CD4-positive, alpha-beta T cell treated with Interleukin-17A for 4 hours (primary cell): ENCODE measurements at regions not wholly inside any gene's neighbourhood (a gene's known extent, or its start where the extent isn't known, plus 50 kb on each side); places are given as distances from the start of the nearest gene placed in this dataset.
"Not testable (repeated sequence)": the region's sequence is repeated elsewhere in the genome, so short reads cannot be mapped to it uniquely, and the experiment has no call there.

Experiments
- DNase-seq: peaks from one replicate; pipeline ENCODE4 v3.0.0-alpha.2; 2020; ENCODE audit warnings: mixed read lengths

- DNase-seq: no peak
Observed at GRCh38 chr3:102687851-102688555, 253.2 kb downstream of the ZPLD1 start.

GRCh38 chr3:102688556-102688930 is 253.7 kb downstream of the ZPLD1 start:
- DNase-seq: no peak

DNA sequence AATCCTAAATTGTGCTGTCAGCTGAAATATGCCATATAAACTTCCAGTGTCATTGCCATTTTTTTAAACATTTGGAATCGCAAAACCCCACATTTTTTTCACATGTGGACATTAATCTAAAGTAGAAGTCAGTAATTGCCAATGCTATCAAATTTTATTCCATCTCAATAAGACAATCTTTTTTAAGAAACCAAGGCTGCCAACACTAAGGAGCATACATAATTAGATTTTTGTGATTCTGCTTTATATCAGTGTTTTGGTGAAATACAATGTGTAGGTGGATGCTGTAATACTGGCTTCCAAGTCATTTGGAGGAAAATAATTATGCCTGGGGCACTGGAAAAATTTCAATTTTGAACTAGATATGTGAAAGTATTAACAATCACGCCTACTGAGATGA is 256.7 kb downstream of the ZPLD1 start:
- no peak for DNase-seq

- DNase-seq: no peak
Observed at GRCh38 chr3:102699104-102699818, 264.4 kb downstream of the ZPLD1 start.

DNA sequence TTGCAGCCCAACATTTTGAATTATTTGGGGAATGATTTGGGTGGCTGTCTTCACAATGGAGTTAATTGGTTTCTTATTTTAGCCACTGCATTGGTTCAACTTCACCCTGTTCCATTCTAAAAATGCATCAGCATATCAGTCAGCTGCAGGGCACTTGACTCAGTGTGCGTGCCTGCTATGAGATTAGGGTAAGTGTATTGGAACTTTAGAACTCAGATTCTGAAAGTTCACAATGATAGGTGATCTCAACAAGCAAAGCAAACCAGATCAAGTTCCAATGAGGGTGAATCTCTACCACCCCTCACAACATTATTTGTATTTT is 265.0 kb downstream of the ZPLD1 start:
- no peak for DNase-seq

GRCh38 chr3:102712896-102713295 is 278.1 kb downstream of the ZPLD1 start:
- DNase-seq: no peak

- no peak for DNase-seq
Observed at GRCh38 chr3:102714567-102714966, 279.8 kb downstream of the ZPLD1 start.

GRCh38 chr3:102715030-102715697 is 280.3 kb downstream of the ZPLD1 start:
- no peak for DNase-seq

- DNase-seq: no peak
Observed at GRCh38 chr3:102718651-102719050, 283.8 kb downstream of the ZPLD1 start.

DNA sequence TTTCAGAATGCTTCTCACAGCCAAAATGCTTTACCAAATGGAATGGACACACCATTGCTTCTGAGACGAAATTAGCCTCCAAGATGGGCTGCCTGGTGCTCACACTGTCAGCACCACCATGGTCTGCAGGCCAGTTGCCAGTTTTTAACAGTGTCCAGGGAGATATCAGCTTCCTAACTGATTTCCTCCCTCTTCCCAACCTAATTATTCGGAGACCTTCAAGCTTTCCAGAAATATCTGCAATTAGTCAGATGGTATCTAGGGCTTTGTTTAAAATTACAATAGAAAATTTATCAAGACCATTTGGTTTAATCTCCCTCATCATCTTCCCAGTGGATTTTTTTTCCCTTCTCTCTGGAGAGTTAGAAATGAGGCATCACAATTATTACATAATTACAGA is 287.5 kb downstream of the ZPLD1 start:
- no peak for DNase-seq

DNA sequence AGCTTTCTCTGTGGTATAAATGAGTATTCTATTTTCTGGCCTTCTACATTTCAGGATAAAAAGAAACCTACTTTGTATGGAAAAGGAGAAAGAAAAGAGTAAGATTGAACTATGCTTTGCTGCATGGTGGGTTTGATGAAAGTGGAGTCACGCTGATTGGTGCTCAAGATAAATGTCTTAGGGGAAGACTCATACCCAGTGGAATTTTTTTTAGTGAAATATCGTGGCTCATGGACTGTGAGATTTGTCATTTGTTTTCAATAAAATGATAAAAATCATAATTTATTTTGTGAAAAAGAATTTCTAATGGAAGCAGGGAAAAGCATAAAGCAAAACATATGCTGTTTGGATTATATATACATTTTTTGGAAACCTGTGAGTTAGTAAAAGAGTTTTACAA is 292.5 kb downstream of the ZPLD1 start:
- no peak for DNase-seq

- DNase-seq: not testable (repeated sequence)
Observed at GRCh38 chr3:102732581-102732980, 297.8 kb downstream of the ZPLD1 start.

- no peak for DNase-seq
Observed at GRCh38 chr3:102733791-102734563, 299.2 kb downstream of the ZPLD1 start.

GRCh38 chr3:102735311-102735710 is 300.5 kb downstream of the ZPLD1 start:
- DNase-seq: no peak

DNA sequence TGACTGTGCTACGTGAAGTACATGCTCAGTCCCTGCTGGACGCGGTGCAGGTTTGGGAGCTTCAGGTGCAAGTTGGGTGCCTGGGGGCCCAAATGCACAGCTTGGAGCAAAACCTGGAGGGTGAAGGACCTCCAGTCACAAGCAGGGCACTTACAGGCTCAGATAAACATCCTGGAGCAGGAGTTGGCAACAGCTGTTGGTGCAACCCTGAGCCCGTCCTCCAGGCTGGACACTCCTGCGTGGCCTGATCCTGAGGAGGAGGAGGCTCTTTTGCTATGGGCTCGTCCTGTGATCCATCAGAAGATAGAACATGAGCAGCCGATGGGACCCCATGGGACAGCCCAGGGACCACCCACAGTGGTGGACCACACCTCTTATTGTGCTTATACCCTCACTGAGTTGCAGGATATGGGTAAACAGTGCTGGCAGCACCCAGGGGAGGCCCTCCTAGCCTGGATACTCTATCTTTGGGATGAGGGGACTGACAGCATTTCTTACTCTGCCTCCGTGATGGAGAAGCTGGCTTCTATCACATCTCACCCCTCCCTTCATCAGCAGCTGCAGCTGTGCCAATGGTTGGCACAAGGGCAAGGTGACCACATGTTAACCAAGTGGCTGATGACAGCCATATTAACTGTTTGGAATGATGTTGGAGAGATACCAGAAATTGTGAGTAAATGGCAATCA is 301.6 kb downstream of the ZPLD1 start:
- no peak for DNase-seq

GRCh38 chr3:102736975-102737304 is 302.1 kb downstream of the ZPLD1 start:
- no peak for DNase-seq

DNA sequence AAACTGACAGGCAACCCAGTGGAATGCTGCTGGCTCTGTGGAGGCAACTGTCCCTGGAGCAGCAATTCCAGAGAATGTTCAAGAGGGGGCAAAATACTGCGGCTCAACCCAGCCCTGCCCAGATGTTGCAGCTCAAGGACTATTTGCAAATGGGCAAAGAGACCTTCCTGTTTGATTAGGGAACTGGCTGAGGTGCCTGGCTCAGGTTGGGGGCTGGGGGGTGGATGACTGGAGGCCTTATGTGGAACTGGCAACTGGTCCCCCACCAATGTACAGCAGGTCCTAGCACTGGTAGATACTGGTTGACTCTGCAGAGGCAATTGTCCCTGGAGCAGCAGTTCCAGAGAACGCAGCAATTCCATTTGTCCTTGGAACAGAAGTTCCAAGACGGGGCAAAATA is 302.5 kb downstream of the ZPLD1 start:
- no peak for DNase-seq

GRCh38 chr3:102741105-102741504 is 306.3 kb downstream of the ZPLD1 start:
- DNase-seq: no peak

DNA sequence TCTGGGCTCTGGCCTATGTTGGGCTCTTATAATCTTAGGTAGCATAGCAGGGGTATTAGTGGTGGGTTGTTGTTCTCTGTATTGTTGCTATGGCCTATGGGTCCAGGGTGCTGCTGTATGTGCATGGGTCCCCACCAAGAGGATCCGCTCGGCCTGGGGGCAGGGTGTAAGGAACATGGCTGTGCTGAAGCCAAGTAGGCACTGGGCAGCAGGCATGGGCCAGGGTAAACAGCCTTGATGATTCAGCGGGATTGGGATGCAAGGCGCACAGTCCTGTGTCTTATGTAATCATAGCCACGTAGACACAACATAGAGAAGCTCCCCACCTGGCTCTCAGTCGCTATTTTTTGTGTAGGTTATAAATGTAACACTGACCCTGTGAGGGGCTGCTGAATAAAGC is 306.9 kb downstream of the ZPLD1 start:
- DNase-seq: no peak

DNA sequence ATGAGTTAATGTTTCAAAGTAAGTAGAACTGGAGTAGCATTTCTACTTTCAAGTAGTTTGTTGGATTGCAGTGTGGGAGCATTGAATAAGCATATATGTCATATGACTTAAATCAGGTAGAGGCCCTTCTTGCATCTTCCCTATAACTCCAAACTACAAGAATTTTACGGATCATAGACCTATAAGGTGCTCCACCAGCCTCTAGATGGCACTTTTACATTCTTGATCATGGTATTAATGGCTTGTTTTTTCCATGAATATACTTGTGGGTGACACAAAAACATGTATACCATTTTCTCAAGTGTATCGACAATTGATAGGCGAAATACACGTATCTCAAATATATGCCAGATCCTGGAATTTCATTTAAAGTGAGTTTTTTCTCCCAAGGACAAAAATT is 311.1 kb downstream of the ZPLD1 start:
- DNase-seq: no peak

DNA sequence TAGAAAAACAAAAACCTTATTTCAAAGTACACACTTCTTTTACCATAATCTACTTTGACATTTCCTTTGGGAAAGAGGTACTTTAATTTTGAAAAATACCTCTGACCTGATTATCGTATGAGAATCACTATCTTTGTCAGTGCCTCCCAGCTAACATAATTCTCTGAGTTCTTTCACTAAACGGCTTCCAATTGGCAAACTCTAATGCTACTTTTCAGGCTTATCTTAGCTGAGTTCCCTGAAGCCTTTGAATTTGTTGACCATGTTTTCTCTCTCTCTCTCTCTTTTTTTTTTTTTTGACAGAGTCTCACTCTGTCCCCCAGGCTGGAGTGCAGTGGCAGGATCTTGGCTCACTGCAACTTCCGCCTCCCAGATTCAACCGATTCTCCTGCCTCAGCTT is 312.8 kb downstream of the ZPLD1 start:
- no peak for DNase-seq

DNA sequence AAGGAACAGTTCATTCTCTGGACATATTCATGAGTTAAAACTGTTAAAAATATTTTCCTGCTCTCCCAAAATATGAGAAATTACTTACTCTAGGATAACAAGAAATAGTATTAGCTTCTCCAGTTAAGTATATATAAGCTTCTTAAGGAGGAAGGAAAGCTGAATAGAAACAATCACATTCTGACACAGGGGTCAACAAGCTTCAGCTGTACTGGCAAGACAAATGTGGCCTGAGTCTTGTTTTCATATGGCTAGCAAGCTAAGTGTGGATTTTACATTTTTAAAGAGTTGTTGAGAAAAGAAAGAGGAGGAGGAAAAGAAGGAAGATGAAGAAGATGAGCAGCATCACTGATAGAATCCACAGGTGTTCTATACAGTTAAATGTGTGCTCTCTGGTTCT is 313.8 kb downstream of the ZPLD1 start:
- DNase-seq: no peak

DNA sequence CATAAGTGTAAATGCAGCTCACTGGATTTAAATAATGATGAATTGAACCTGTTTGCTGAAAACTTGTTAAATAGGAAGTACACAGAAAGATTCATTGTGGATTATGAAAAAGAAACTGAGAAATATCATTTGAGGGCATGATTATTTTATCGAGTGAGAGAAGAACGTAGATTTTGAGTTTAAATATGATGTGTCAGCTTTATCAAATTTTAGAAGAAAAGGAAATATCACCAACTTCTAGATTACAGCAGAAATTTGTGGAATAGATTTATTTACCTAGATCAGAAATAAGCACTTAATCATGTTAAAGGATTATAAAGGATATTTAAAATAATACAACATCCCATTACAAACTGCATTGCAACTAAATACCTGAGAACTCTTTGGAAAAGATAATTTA is 315.5 kb downstream of the ZPLD1 start:
- no peak for DNase-seq
